Astrocyte of the spinal cord (primary cell): ENCODE measurements at regions not wholly inside any gene's neighbourhood (a gene's known extent, or its start where the extent isn't known, plus 50 kb on each side); places are given as distances from the start of the nearest gene placed in this dataset.
A peak's percentile ranks its signal among the peaks of the same experiment; 100 is the strongest.

ENCODE experiments used
- DNase-seq: peaks from one replicate; pipeline ENCODE4 v3.0.0; 2011; ENCODE audit warnings: low read depth, low spot score
- H3K4me3 ChIP-seq: 2 replicates; pipeline ENCODE4 v1.5.1; 2011; ENCODE audit warnings: low read depth, mild to moderate bottlenecking, low read length, moderate library complexity
- CTCF ChIP-seq: IDR thresholded peaks from 2 replicates; pipeline ENCODE4 v1.5.1; 2012; ENCODE audit warnings: low read depth, mild to moderate bottlenecking, low read length, inconsistent platforms
- in situ Hi-C: cut with HindIII; loops from 2 replicates; pipeline ENCODE4 v1.10.0; 2017; ENCODE audit warnings: low sequenced_read_pairs

DNA sequence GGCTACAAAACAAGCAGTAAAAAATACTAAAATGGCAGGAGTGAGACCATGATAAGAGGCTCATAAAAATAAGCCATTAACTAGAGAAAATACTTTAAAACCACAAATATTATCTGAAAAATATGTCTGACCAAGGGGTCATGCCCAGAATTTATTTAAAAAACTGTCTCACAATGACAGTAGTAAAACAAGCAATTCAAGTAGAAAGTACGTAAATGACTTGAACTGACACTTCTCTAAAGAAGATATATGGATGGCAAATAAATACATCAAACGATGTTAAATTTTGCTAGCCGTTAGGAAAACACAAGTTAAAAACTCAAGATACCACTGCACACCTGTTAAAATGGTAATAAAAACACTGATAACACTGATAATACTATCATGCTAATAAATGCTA lies 353.9 kb upstream of the GRAMD2B start:
- no peak for DNase-seq
- in situ Hi-C loops = no loop called here
- no peak overlapping the region for H3K4me3 ChIP-seq
- TF ChIP-seq CTCF = no peak

GRCh38 chr5:126070481-126070880 lies 352.7 kb upstream of the GRAMD2B start:
- peak; percentile 23 for DNase-seq
- H3K4me3 ChIP-seq = no peak overlapping the region
- in situ Hi-C loops = no loop called here
- TF ChIP-seq CTCF = no peak

DNA sequence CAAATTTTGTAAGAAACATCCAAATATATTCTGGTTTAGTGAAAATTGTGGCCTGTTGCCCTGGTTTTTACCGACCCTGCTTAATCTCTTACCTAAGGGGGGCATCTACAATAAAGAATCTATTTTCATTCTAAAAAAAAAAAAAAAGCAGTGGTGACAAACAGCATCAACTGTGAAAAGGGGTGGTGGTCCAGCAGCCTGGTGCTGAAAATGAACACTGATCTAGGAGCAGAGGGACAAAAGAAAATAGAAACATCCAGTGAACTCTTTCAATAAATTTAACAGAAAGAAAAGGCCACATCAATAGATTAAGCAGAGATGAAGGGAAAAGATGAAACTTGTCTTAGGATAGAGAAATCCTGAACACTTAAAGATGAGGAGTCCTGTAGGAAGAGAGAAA lies 348.7 kb upstream of the GRAMD2B start:
- in situ Hi-C loops = no loop called here
- no peak for DNase-seq
- no peak for TF ChIP-seq CTCF
- H3K4me3 ChIP-seq = no peak overlapping the region

DNA sequence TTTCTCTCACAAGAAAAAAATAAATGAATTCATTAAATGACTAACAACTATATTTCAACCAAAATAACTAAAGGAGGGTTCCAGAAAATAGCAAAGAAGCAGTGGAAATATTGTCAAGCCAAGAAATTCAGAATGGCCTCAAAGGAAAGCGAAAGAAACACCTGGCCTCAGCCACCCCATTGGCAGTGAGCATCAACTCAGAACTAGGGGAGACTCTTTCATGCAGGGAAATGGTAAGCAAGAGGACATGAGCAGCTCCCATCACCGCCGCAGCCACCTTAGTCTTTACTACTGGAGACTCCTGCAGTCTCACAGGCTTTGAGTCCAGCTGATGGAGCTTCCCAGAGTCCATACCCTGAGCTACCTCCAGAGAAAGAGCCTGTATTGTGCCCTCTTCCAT lies 343.9 kb upstream of the GRAMD2B start:
- no peak for DNase-seq
- in situ Hi-C loops = no loop called here
- no peak overlapping the region for H3K4me3 ChIP-seq
- TF ChIP-seq CTCF = no peak

GRCh38 chr5:126081209-126081608 lies 342.0 kb upstream of the GRAMD2B start:
- no peak for DNase-seq
- in situ Hi-C loops = no loop called here
- TF ChIP-seq CTCF = no peak
- no peak overlapping the region for H3K4me3 ChIP-seq

- in situ Hi-C loops = no loop called here
- no peak for TF ChIP-seq CTCF
- no peak overlapping the region for H3K4me3 ChIP-seq
- DNase-seq = no peak
These were observed 330.2 kb upstream of the GRAMD2B start for GRCh38 chr5:126093041-126093440.

DNA sequence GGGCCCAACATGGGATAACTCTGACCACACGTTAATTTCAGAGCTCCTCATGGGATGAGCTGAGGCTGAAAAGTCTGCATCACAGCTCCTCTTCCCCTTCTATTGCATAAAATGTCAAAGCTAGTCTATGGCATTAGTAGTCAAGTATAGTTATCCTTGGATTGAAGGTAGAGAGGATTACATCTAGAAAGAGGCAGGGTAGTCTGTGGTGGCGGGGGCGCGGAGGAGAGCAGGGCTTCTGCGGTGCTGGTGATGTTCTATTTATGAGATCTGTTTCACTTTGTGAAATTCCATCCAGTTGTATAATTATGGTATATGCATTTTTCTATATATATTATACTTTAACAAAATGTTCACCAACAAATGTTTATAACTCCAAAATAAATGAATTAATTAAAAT lies 329.5 kb upstream of the GRAMD2B start:
- no peak for DNase-seq
- in situ Hi-C loops = no loop called here
- TF ChIP-seq CTCF = no peak
- H3K4me3 ChIP-seq = no peak overlapping the region
